ENCODE measurements at regions not wholly inside any gene's neighbourhood (a gene's known extent, or its start where the extent isn't known, plus 50 kb on each side); places are given as distances from the start of the nearest gene placed in this dataset.

- no peak for DNase-seq
Measured at GRCh38 chr3:10766049-10766705, 49.9 kb upstream of the SLC6A11 start.
